CD14-positive monocyte (primary cell): ENCODE measurements at regions not wholly inside any gene's neighbourhood (a gene's known extent, or its start where the extent isn't known, plus 50 kb on each side); places are given as distances from the start of the nearest gene placed in this dataset.

ENCODE experiments used
- DNase-seq, 3 donors: peaks; one replicate each; pipeline ENCODE4 v3.0.0-alpha.2; 2011 to 2022
- H2AFZ ChIP-seq: 2 replicates; pipeline ENCODE4 v1.6.0; 2012; ENCODE audit warnings: mild to moderate bottlenecking, low read depth, low read length, inconsistent platforms; ENCODE audit not compliant: insufficient read depth, poor library complexity, severe bottlenecking
- H3K27ac ChIP-seq, 2 donors: 1 replicate in 1 of 2; 2 replicates in 1 of 2; pipeline ENCODE4 v1.5.1; 2012 to 2013; ENCODE audit warnings: low read length in 2 of 2, control low read depth in 1 of 2, inconsistent platforms in 1 of 2, low read depth in 1 of 2, mild to moderate bottlenecking in 1 of 2
- H3K27me3 ChIP-seq, 2 donors: one replicate each; pipeline versions ENCODE4 v1.6.0 to v1.6.1; 2011 to 2013; ENCODE audit warnings: low read length in 2 of 2; ENCODE audit not compliant: control insufficient read depth in 2 of 2, insufficient read depth in 2 of 2
- H3K36me3 ChIP-seq, 2 donors: replicated peaks in 1 of 2; 1 replicate in 1 of 2; 2 replicates in 1 of 2; pipeline versions ENCODE4 v1.5.1 to v1.6.1; 2012 to 2013; ENCODE audit warnings: low read length in 2 of 2, control low read depth in 1 of 2, inconsistent platforms in 1 of 2, mild to moderate bottlenecking in 1 of 2; ENCODE audit not compliant: insufficient read depth in 2 of 2, control insufficient read depth in 1 of 2
- H3K4me1 ChIP-seq, 2 donors: 1 replicate in 1 of 2; 2 replicates in 1 of 2; pipeline versions ENCODE4 v1.5.1 to v1.6.1; 2012 to 2013; ENCODE audit warnings: low read length in 2 of 2, control low read depth in 1 of 2, inconsistent platforms in 1 of 2, mild to moderate bottlenecking in 1 of 2, moderate library complexity in 1 of 2; ENCODE audit not compliant: insufficient read depth in 2 of 2, control insufficient read depth in 1 of 2
- H3K4me2 ChIP-seq: replicated peaks from 2 replicates; pipeline ENCODE3; 2012; ENCODE audit warnings: low read length, moderate library complexity, mild to moderate bottlenecking; ENCODE audit not compliant: poor library complexity, severe bottlenecking; ENCODE audit errors: extremely low read depth
- H3K4me3 ChIP-seq, 3 experiments: fragments of 200-600 bp in 1 of 3; sonication (generic) in 1 of 3; replicated peaks in 1 of 3; 1 replicate in 2 of 3; 2 replicates in 1 of 3; pipeline ENCODE4 v1.5.1; 2011 to 2013; ENCODE audit warnings: low read length in 3 of 3, mild to moderate bottlenecking in 3 of 3, control low read depth in 2 of 3, low read depth in 2 of 3, inconsistent platforms in 1 of 3, moderate library complexity in 1 of 3
- H3K79me2 ChIP-seq: 2 replicates; pipeline ENCODE4 v1.6.0; 2012; ENCODE audit warnings: mild to moderate bottlenecking, control low read depth, inconsistent platforms, low read length, moderate library complexity; ENCODE audit not compliant: insufficient read depth
- H3K9ac ChIP-seq: 2 replicates; pipeline ENCODE4 v1.6.0; 2017; ENCODE audit warnings: low read length, mild to moderate bottlenecking; ENCODE audit not compliant: insufficient read depth, poor library complexity, severe bottlenecking
- H3K9me3 ChIP-seq, 2 donors: replicated peaks in 1 of 2; 1 replicate in 1 of 2; 2 replicates in 1 of 2; pipeline versions ENCODE4 v1.5.1 to v1.6.1; 2012 to 2013; ENCODE audit warnings: low read length in 2 of 2, control low read depth in 1 of 2; ENCODE audit not compliant: control insufficient read depth in 1 of 2, insufficient read depth in 1 of 2
- H4K20me1 ChIP-seq: 2 replicates; pipeline ENCODE4 v1.6.0; 2012; ENCODE audit warnings: mild to moderate bottlenecking, low read length, control low read depth, moderate library complexity; ENCODE audit not compliant: insufficient read depth
- H3K27ac Mint-ChIP-seq, 7 donors: one replicate each; pipeline ENCODE4 v1.8.0; 2020; ENCODE audit warnings: mild to moderate bottlenecking in 7 of 7, mixed read lengths in 7 of 7, moderate library complexity in 6 of 7, inconsistent platforms in 2 of 7
- H3K27me3 Mint-ChIP-seq, 3 donors: one replicate each; pipeline ENCODE4 v1.8.0; 2021 to 2022; ENCODE audit warnings: low read depth in 3 of 3, mild to moderate bottlenecking in 3 of 3, mixed read lengths in 3 of 3, moderate library complexity in 3 of 3, inconsistent platforms in 1 of 3
- H3K36me3 Mint-ChIP-seq, 2 donors: one replicate each; pipeline ENCODE4 v1.8.0; 2020; ENCODE audit warnings: mixed read lengths in 2 of 2, inconsistent platforms in 1 of 2, mild to moderate bottlenecking in 1 of 2
- H3K4me1 Mint-ChIP-seq: one replicate; pipeline ENCODE4 v1.8.0; 2020; ENCODE audit warnings: mild to moderate bottlenecking, mixed read lengths
- H3K4me3 Mint-ChIP-seq, 2 donors: one replicate each; pipeline ENCODE4 v1.8.0; 2020; ENCODE audit warnings: mild to moderate bottlenecking in 2 of 2, mixed read lengths in 2 of 2, moderate library complexity in 1 of 2
- H3K9me3 Mint-ChIP-seq, 7 donors: one replicate each; pipeline ENCODE4 v1.8.0; 2020 to 2022; ENCODE audit warnings: mixed read lengths in 7 of 7, mild to moderate bottlenecking in 6 of 7, moderate library complexity in 6 of 7, inconsistent platforms in 2 of 7
- CTCF ChIP-seq: fragments of 200-600 bp; IDR thresholded peaks from one replicate; pipeline ENCODE4 v1.8.0; 2022; ENCODE audit warnings: antibody characterized with exemption, mild to moderate bottlenecking
- WGBS: methylation state at CpG from one replicate; pipeline ENCODE4 v1.1.5; 2013; ENCODE audit warnings: missing lambda C conversion rate; ENCODE audit not compliant: insufficient coverage; 5-methylcytosine and 5-hydroxymethylcytosine counted together
- intact Hi-C, 2 donors: fragments of 100-400 bp; cut with micrococcal nuclease; formaldehyde crosslinking; loops; one replicate each; pipeline versions ENCODE4 v1.15.0 to v1.15.1; 2023

- intact Hi-C loops: no loop called here
- Mint-ChIP-seq H3K27me3 (peaks cover 0 to under 1% (median 0%) of the 10 kb centered on the region in 3 donors), H3K4me3 (no peak overlapping the region), H3K27ac (peak overlapping the region in 3 of 7 donors; percentile 3 to 96 (median 61)), H3K9me3 (peaks cover 0 to 2% (median 0%) of the 10 kb centered on the region in 7 donors), H3K4me1 (peaks cover 50% of the 10 kb centered on the region), H3K36me3 (peaks cover 3% of the 10 kb centered on the region in 2 donors)
- Histone ChIP-seq H2AFZ (no peak overlapping the region), H3K4me2 (no peak overlapping the region), H3K79me2 (no peaks in the 10 kb centered on the region), H3K9ac (no peak overlapping the region), H3K9me3 (no peaks in the 10 kb centered on the region), H3K4me1 (peaks cover 53 to 56% of the 10 kb centered on the region in 2 donors), H3K27ac (no peak overlapping the region), H3K4me3 (no peak overlapping the region), H3K36me3 (no peaks in the 10 kb centered on the region), H3K27me3 (no peaks in the 10 kb centered on the region), H4K20me1 (no peaks in the 10 kb centered on the region)
- no peak for TF ChIP-seq CTCF
- no peak for DNase-seq
- 92% methylated on average over 2 of the region's 4 CpGs for WGBS
Measured at GRCh38 chr20:5667705-5668528, 57.1 kb upstream of the GPCPD1 start.

GRCh38 chr20:5665417-5665816, 54.6 kb upstream of the GPCPD1 start:
- peaks cover 48 to 57% of the 10 kb centered on the region in 2 donors for H3K4me1 ChIP-seq
- H4K20me1 ChIP-seq: no peaks in the 10 kb centered on the region
- no peak overlapping the region for H3K27ac ChIP-seq
- no peaks in the 10 kb centered on the region for H3K36me3 ChIP-seq
- H3K9me3 ChIP-seq: no peaks in the 10 kb centered on the region
- Mint-ChIP-seq H3K27ac (no peak overlapping the region), H3K4me3 (no peak overlapping the region), H3K36me3 (peaks cover 3% of the 10 kb centered on the region in 2 donors), H3K9me3 (no peaks in the 10 kb centered on the region), H3K27me3 (peaks cover 0 to 2% (median 0%) of the 10 kb centered on the region in 3 donors), H3K4me1 (peaks cover 54% of the 10 kb centered on the region)
- H3K9ac ChIP-seq: no peak overlapping the region
- no CpG with 5 or more reads among the region's 2 CpGs for WGBS
- no peaks in the 10 kb centered on the region for H3K27me3 ChIP-seq
- intact Hi-C loops: no loop called here
- TF ChIP-seq CTCF: no peak
- H3K4me2 ChIP-seq: no peak overlapping the region
- no peaks in the 10 kb centered on the region for H3K79me2 ChIP-seq
- no peak overlapping the region for H2AFZ ChIP-seq
- DNase-seq: no peak
- H3K4me3 ChIP-seq: no peak overlapping the region
